ENCODE measurements at regions not wholly inside any gene's neighbourhood (a gene's known extent, or its start where the extent isn't known, plus 50 kb on each side); places are given as distances from the start of the nearest gene placed in this dataset.

- DNase-seq (ENCODE audit: low read depth in 3 of 3) = no peak
Observed at GRCh38 chr13:40143106-40143505, 487.6 kb downstream of the COG6 start.

DNA sequence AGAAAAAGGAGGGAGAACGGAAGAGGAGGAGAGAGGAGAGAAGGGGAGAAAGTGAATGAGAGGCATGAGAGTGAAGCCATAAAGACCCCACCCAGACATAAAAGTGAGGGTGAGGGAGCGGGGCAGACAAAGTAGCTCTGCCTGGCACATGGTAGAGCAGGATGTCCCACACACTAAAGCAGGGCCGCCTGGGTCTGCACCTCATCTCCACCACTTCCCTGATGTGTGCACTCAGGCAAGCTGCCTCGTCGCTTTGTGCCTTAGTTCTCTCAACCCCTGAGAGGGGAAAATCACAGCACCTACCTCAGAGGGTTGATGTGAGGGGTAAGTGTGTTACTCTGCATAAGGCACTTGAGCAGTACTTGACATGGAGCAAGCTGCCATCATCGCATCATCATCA lies 488.1 kb downstream of the COG6 start:
- DNase-seq (ENCODE audit: low read depth in 3 of 3) = no peak

DNA sequence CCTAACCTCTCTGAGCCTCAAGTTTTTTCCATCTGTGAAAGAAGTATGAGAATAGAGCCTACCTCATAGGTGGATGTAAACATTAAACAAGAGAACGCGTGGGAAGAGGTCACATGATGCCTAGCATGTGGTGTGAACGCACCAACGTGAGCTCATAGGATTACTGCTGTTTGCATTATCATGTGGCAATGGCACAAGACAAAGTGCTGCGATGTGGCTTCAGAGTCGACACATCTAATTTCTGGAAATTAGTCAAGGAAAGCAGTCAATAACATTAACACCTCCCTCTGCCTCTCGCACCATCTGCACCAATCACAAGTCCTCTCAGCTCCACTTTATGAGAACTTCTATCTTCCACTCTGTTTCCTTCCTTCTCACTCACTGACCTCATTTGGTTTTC lies 489.7 kb downstream of the COG6 start:
- peak in 2 of 3 donors; percentile 20 to 37 for DNase-seq (ENCODE audit: low read depth in 3 of 3)

DNA sequence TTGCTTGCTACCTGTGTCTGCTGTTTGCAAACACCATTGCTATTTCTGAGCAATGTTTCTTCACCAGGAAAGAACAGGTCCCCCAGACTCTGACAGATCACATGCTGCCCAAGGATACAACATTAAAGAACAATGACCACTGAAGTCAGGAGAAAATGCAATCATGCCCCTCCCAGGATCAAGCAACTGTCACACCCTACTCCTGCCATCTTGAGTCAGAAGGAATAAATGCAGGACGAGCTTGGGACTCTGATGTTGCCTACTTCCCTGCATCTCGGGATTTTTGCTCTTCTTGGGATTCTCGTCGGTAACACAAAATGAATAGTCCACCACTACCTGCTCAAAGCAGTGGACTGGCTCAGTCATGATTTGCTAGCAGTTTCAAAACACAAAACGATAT lies 490.6 kb downstream of the COG6 start:
- no peak for DNase-seq (ENCODE audit: low read depth in 3 of 3)

DNA sequence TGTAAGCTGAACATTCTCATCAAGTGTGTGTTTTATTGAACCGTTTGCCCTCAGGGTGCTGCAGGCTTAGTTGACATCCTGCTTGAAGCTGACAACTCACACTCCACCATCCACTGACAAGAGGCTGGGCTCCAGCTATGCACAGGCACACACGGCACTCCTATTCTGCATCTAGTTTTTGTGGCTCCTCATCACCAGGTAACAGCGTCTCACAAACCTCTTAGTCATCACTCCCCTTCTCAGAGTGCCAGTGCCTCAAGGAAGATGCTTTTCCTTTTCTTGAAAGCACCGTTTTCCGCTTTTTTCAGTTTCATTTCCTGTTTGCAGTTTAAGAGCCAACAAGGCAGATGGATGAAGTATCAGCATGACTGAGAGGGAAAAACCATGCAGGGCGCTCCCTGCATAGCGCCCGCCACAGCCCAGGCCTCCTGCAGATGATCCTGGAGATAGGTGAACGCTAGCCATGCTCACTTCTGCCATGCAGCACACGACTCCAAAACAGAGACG lies 491.2 kb downstream of the COG6 start:
- DNase-seq (ENCODE audit: low read depth in 3 of 3) = no peak

GRCh38 chr13:40148101-40148500 lies 492.6 kb downstream of the COG6 start:
- DNase-seq (ENCODE audit: low read depth in 3 of 3) = no peak

DNA sequence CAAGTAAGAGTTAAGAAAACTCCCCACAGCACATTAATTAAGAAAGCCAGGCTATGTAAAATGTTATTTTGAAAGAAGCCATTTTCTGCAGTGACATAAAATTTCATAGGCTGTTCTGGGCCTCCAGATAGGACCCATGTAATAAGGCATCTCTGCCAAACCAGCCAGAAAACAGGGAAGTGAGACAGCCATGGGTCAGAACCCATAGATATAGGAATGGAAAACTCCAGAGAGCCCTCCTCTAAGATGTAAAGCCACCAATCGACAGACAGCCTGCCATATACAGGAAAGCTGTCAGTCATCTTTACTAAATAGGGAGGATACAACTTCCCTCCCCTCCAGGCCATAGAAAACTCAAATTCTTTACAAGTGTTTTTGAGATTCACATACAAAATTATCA lies 493.3 kb downstream of the COG6 start:
- DNase-seq (ENCODE audit: low read depth in 3 of 3) = no peak

GRCh38 chr13:40149611-40150274 lies 494.3 kb downstream of the COG6 start:
- no peak for DNase-seq (ENCODE audit: low read depth in 3 of 3)

DNA sequence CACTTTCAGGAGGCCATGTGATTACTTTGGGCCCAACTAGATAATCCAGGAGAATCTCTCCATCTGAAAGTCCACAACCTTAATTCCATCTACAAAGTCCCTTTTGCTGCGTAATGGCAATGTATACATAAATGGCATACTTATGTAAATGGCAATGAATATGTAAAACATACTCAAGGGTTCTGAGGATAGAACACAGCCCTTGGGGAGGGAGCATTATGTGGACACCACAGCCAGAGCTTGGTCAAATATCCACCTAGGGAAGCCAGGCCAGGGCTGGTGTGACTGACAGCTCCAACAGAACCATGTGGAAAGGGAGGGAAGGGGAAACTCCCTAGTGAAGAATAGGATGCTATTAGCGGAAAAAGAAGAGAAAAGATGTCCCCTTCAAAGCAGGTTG lies 496.2 kb downstream of the COG6 start:
- DNase-seq (ENCODE audit: low read depth in 3 of 3) = no peak

DNA sequence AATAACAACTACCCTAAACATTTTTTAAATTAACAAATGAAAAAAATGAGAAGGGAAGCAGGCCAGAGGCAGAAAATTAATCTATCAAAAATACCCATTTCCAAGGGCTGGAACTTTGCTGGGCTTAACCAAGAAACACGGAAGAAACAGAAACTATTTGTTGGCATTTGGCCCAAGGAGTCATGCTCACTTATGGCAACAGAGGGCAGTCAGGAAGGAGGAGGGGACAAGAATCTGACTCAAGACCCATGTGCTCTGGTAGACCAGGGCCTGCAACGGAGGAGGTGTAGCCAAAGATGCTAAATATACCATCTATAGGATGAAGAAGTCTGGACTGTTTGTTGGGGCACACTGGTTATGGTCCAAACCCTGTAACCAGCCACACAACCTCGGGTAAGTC lies 496.7 kb downstream of the COG6 start:
- DNase-seq (ENCODE audit: low read depth in 3 of 3) = no peak

DNA sequence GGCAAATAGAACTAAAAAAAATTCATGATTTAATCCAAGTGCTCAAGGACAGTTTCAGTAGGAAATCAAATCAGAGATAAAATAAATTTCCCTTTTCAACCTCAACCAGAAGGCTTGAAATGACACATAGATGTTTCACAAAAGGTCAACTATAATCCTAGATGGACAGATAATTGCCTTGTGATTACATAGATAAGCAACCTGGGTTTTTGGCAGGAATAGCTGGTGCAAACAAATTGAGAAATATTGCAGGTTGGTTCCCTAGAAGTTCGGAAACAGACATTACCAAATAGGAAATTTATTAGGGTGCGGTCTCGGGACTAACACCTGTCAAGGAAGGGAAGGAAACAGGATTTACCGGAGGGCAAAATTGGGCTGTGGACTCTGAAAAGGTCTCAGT lies 497.5 kb downstream of the COG6 start:
- DNase-seq (ENCODE audit: low read depth in 3 of 3) = no peak

- no peak for DNase-seq (ENCODE audit: low read depth in 3 of 3)
Observed at GRCh38 chr13:40153516-40153915, 498.1 kb downstream of the COG6 start.

DNA sequence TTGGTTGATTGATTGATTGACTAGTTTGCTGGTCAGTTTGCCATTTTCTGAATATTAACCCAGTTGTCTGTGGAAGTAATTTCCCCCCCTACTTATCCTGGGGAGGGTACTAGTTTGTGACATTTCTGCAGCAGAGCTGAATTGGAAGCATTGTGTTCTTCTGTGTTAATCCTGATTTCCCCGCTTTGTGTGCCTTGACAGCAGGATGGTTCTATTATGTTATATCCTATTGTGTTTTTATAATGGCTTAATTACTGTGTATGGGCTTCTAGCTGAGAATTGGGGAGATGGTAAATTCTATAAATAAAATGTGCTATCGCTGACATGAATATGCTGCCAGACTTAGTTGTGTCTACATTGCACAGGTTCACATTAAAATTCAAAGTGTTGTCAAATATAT lies 499.7 kb downstream of the COG6 start:
- DNase-seq (ENCODE audit: low read depth in 3 of 3) = no peak

GRCh38 chr13:40158218-40158617 lies 502.8 kb downstream of the COG6 start:
- DNase-seq (ENCODE audit: low read depth in 3 of 3) = no peak

GRCh38 chr13:40158757-40159156 lies 503.3 kb downstream of the COG6 start:
- DNase-seq (ENCODE audit: low read depth in 3 of 3) = no peak

- no peak for DNase-seq (ENCODE audit: low read depth in 3 of 3)
Observed at GRCh38 chr13:40159736-40160135, 504.3 kb downstream of the COG6 start.

DNA sequence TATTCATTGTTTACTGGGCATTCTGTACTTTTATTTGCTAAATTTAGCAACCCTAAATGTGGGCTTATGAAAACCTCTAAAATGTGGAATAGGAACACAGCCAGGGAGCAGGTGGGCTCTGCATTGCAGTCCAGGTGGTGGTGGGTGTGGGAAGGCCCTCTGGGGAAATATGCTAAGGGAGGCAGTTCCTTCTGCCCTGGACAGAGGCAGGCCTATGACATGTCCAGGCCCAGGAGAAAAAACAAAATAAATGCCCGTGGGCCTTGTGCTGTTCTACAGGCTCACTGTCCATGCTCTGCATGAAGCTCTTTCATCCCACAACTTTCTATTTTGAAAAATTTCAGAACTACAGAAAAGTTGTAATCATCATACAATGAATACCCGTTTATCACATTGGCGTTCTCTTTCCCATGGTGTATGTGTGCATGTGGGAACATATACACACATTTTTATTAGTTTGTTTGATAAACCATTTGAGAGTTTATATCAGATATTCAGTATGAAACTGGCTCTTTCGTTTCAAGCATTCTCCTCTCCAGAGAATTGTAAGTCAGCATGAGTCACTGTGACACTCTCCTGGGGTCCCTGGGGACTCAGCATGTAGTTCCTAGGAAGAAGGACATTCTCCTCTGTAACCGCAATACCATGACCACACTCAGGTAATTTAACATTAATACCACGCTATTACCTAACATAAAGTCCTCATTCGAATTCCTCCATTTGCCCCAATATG lies 505.3 kb downstream of the COG6 start:
- DNase-seq (ENCODE audit: low read depth in 3 of 3) = no peak

DNA sequence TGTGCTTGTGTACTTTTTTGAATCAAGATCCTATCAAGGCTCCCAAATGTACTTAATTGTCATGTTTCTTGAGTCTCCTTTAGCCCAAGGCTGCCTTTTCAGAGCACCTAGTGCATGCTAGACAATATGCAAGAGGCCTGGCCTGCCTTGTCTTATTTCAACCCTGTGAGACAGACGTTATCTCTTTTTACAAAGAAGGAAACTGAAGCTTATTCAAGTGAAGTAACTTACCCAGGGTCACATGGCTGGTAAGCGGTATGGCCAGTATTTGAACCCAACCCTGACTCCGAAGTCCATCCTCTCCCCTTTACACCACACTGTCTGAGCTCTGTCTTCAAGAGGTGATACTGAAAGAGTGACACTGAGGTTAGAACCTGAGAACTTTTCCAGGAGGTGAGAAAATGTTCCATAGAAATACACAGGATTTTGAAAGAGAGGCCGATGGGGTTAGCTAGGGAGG lies 505.1 kb downstream of the FOXO1 start:
- no peak for DNase-seq (ENCODE audit: low read depth in 3 of 3)

- no peak for DNase-seq (ENCODE audit: low read depth in 3 of 3)
Observed at GRCh38 chr13:40161931-40162330, 504.5 kb downstream of the FOXO1 start.

- DNase-seq (ENCODE audit: low read depth in 3 of 3) = no peak
Observed at GRCh38 chr13:40163066-40164000, 503.1 kb downstream of the FOXO1 start.

DNA sequence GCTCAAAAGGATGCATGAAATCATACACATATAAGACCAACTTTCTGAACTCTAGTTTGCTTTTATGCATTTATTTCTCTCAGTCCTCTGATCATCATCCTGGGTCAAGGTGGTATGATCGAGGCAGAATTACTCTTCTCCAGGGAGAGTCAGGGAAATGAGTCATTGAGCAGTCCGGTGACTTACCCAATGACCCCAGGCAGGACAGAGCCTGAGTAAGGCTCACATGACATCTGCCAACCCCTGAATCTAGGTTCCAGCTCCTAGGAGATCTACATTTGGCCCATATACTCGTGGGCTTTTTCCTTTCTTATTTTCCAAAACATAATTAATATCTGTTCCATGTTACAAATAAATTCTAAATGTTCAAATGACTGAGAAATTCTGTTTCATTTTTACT lies 502.3 kb downstream of the FOXO1 start:
- no peak for DNase-seq (ENCODE audit: low read depth in 3 of 3)

DNA sequence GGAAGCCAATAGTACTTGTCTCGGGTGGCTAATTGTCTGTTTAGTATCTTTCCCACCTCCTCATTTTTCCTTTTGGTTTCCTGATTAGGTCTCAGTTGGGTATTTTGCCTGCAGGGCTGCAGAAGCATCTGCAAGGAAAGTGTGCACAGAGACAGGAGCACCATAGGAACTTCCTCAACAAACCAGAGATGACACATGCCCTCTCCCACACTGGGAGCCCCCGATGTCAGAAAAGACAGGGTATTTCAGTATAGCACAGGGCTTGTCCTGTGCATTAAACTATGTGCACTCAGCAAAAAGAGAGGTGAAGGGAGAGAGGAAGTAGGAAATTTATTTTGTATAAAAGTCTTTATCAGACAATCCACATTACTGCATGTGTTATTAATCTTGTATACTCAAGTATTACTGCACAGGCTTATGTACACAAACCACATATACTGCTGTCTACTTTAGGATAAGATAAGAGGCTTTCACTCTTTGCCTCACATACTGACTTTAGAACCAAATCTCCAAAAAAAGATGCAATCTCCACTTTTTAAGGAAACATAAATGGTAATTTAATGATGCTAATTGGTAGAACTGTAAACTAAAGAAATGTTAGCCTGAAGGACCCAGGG lies 501.0 kb downstream of the FOXO1 start:
- no peak for DNase-seq (ENCODE audit: low read depth in 3 of 3)
